ENCODE measurements at regions not wholly inside any gene's neighbourhood (a gene's known extent, or its start where the extent isn't known, plus 50 kb on each side); places are given as distances from the start of the nearest gene placed in this dataset.

DNA sequence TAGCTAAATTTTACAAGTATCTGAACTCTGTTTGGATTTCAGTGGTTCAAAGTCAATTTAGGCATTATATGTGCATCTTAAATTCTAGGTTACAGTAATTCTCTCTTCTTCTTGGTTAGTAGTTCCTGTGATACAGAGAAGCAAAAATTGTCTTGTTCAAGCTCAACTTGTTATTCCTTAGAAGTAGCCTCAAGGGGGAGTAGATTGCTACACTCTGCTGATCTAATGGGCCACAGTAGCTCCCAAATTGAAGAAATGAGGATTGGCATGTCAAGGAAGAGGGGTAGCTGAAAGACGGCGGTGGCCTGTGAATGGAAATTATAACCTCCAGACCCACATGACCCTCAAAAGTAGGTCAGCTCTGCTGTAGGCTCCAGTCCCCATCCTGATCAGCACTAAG lies 334.7 kb downstream of the HRH4 start:
- H3K4me1 ChIP-seq (ENCODE audit: control insufficient read depth, insufficient read depth, low read length) = peaks cover 8% of the 10 kb centered on the region
- H3K27ac ChIP-seq (ENCODE audit: insufficient read depth, low read length) = no peak overlapping the region
- no peak overlapping the region for H3K9ac ChIP-seq (ENCODE audit: low read depth, low read length)
- POLR2A ChIA-PET (ENCODE audit: unreplicated experiment) = no interaction called here
- no TSS peak for BruUV-seq (replicated peaks)
- in situ Hi-C loops (cut with MboI; ENCODE audit: low sequenced_read_pairs) (no loop called here), intact Hi-C loops (cut with micrococcal nuclease) (no loop called here), dilution Hi-C loops (cut with HindIII; ENCODE audit: low sequenced_read_pairs, unreplicated experiment) (no loop called here)
- H2AFZ ChIP-seq (replicated peaks; ENCODE audit: low read length, poor library complexity) = no peak overlapping the region
- ATAC-seq (ENCODE audit: low read depth) = no peak
- no peak overlapping the region; the same call in 1 of the 2 replicates for H2BK20ac ChIP-seq (ENCODE audit: low read depth, low read length)
- peaks cover 4% of the 10 kb centered on the region; the same call in 1 of the 2 replicates for H3K9me1 ChIP-seq (ENCODE audit: insufficient read depth, low read length)
- H4K20me1 ChIP-seq (ENCODE audit: insufficient read depth, low read length) = no peaks in the 10 kb centered on the region
- H2BK120ac ChIP-seq (ENCODE audit: low read depth, low read length) = no peak overlapping the region
- no peak overlapping the region for H2AK5ac ChIP-seq (ENCODE audit: low read depth, low read length)
- H2BK15ac ChIP-seq (ENCODE audit: low read depth, low read length) = no peak overlapping the region
- CTCF ChIA-PET = interaction anchor here (0.5 to 1.0 kb wide), 3 partner anchors 13 to 251 kb away, joined by 4 to 8 read pairs (median 4); no protein-coding TSS in a partner anchor
- no peak overlapping the region for H3K4me3 ChIP-seq (ENCODE audit: insufficient read depth, low read depth, low read length)
- H3K9me3 ChIP-seq (ENCODE audit: control insufficient read depth, insufficient read depth, low read length) = no peaks in the 10 kb centered on the region
- no peak overlapping the region for H4K8ac ChIP-seq (ENCODE audit: low read depth in 2 of 2, low read length in 2 of 2)
- TF ChIP-seq, protein P1, sequence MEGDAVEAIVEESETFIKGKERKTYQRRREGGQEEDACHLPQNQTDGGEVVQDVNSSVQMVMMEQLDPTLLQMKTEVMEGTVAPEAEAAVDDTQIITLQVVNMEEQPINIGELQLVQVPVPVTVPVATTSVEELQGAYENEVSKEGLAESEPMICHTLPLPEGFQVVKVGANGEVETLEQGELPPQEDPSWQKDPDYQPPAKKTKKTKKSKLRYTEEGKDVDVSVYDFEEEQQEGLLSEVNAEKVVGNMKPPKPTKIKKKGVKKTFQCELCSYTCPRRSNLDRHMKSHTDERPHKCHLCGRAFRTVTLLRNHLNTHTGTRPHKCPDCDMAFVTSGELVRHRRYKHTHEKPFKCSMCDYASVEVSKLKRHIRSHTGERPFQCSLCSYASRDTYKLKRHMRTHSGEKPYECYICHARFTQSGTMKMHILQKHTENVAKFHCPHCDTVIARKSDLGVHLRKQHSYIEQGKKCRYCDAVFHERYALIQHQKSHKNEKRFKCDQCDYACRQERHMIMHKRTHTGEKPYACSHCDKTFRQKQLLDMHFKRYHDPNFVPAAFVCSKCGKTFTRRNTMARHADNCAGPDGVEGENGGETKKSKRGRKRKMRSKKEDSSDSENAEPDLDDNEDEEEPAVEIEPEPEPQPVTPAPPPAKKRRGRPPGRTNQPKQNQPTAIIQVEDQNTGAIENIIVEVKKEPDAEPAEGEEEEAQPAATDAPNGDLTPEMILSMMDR (conservative IDR thresholded peaks at IDR 0.05; ENCODE audit: low read depth, low read length) = no peak
- TF ChIP-seq BHLHE40 (IDR thresholded peaks at IDR 0.05; ENCODE audit: low read depth, low read length) = no peak
- H3K18ac ChIP-seq (ENCODE audit: low read depth, low read length) = no peak overlapping the region
- no peaks in the 10 kb centered on the region for H3K79me1 ChIP-seq (ENCODE audit: low read depth in 1 of 2, low read length in 2 of 2)
- no peak overlapping the region for H2BK5ac ChIP-seq (ENCODE audit: low read depth, low read length, poor library complexity, severe bottlenecking)
- no peak overlapping the region for H3K14ac ChIP-seq (replicated peaks; ENCODE audit: low read depth, low read length)
- no peaks in the 10 kb centered on the region for H3K36me3 ChIP-seq (ENCODE audit: control insufficient read depth, insufficient read depth, low read length)
- no peak overlapping the region for H3K23ac ChIP-seq (ENCODE audit: low read depth, low read length)
- H3K4me2 ChIP-seq (ENCODE audit: low read depth, low read length) = no peak overlapping the region
- H4K91ac ChIP-seq (ENCODE audit: insufficient read depth, low read depth, low read length) = no peak overlapping the region
- no peak for DNase-seq
- no peak overlapping the region for H2AK9ac ChIP-seq (replicated peaks; ENCODE audit: low read depth, low read length, poor library complexity)
- H4K5ac ChIP-seq (ENCODE audit: low read depth, low read length) = no peak overlapping the region
- H3K4ac ChIP-seq (ENCODE audit: low read depth, low read length) = no peak overlapping the region
- H3K56ac ChIP-seq (ENCODE audit: extremely low read depth, insufficient read depth, low read length) = no peak overlapping the region
- WGBS, 2 experiments (ENCODE audit: extremely low coverage in 2 of 2, insufficient read length in 1 of 2) = no CpG with 5 or more reads among the region's 2 CpGs
- no peaks in the 10 kb centered on the region for H3K27me3 ChIP-seq (ENCODE audit: control insufficient read depth, insufficient read depth, low read length)
